ENCODE measurements at regions not wholly inside any gene's neighbourhood (a gene's known extent, or its start where the extent isn't known, plus 50 kb on each side); places are given as distances from the start of the nearest gene placed in this dataset.

GRCh38 chr3:117916839-117917238, 1117.8 kb downstream of the IGSF11 start:
- TF ChIP-seq CTCF (IDR thresholded peaks at IDR 0.05) (no peak), ZBTB33 (IDR thresholded peaks at IDR 0.05; ENCODE audit: borderline replicate concordance, low read depth) (no peak), REST (IDR thresholded peaks at IDR 0.05; ENCODE audit: low read depth, low read length) (no peak), POLR2AphosphoS5 (IDR thresholded peaks at IDR 0.05; ENCODE audit: low read depth, low read length) (no peak), NRF1 (IDR thresholded peaks at IDR 0.05; ENCODE audit: low read depth, low read length) (no peak)
